Esophagus (tissue), 2 donors: ENCODE measurements at regions not wholly inside any gene's neighbourhood (a gene's known extent, or its start where the extent isn't known, plus 50 kb on each side); places are given as distances from the start of the nearest gene placed in this dataset.

Experiments
- H3K27ac ChIP-seq, 2 donors: one replicate each; pipeline ENCODE4 v1.5.1; 2013; ENCODE audit warnings: low read depth in 2 of 2, mild to moderate bottlenecking in 2 of 2, inconsistent platforms in 1 of 2, low read length in 1 of 2, moderate library complexity in 1 of 2
- H3K27me3 ChIP-seq, 2 donors: one replicate each; pipeline ENCODE4 v1.6.1; 2013; ENCODE audit warnings: low read length in 2 of 2, control low read depth in 1 of 2, mild to moderate bottlenecking in 1 of 2; ENCODE audit not compliant: insufficient read depth in 2 of 2, control insufficient read depth in 1 of 2
- H3K36me3 ChIP-seq, 2 donors: one replicate each; pipeline ENCODE4 v1.6.1; 2013; ENCODE audit warnings: low read length in 1 of 2; ENCODE audit not compliant: control insufficient read depth in 2 of 2, insufficient read depth in 2 of 2
- H3K4me1 ChIP-seq, 2 donors: one replicate each; pipeline ENCODE4 v1.6.1; 2013; ENCODE audit warnings: low read length in 1 of 2; ENCODE audit not compliant: control insufficient read depth in 2 of 2, insufficient read depth in 2 of 2
- H3K4me3 ChIP-seq, 2 donors: one replicate each; pipeline ENCODE4 v1.5.1; 2013; ENCODE audit warnings: low read length in 2 of 2, mild to moderate bottlenecking in 2 of 2, low read depth in 1 of 2, moderate library complexity in 1 of 2
- H3K9me3 ChIP-seq, 2 donors: one replicate each; pipeline ENCODE4 v1.6.1; 2013; ENCODE audit warnings: mild to moderate bottlenecking in 2 of 2, low read depth in 1 of 2, low read length in 1 of 2, moderate library complexity in 1 of 2; ENCODE audit not compliant: control insufficient read depth in 2 of 2, insufficient read depth in 1 of 2
- WGBS, 2 donors: extraction: QIAGEN DNeasy Blood & Tissue Kit; methylation state at CpG; one replicate each; pipeline ENCODE4 v1.1.7; 2013; 5-methylcytosine and 5-hydroxymethylcytosine counted together
- donor health status: healthy with polysubstance abuse.
- donor health status: Bipolar disorder and iron deficiency.

- H3K27ac ChIP-seq = no peak overlapping the region
- H3K9me3 ChIP-seq = no peaks in the 10 kb centered on the region
- no peak overlapping the region for H3K4me3 ChIP-seq
- no peaks in the 10 kb centered on the region for H3K4me1 ChIP-seq
- no peaks in the 10 kb centered on the region for H3K36me3 ChIP-seq
- H3K27me3 ChIP-seq = no peaks in the 10 kb centered on the region
- 70 to 74% methylated on average over 9 of the region's 9 CpGs for WGBS, 2 donors
These were observed 490.2 kb downstream of the EBF1 start for GRCh38 chr5:158609333-158610050.

GRCh38 chr5:158607088-158607487, 492.6 kb downstream of the EBF1 start:
- Histone ChIP-seq H3K36me3 (no peaks in the 10 kb centered on the region), H3K9me3 (no peaks in the 10 kb centered on the region), H3K27me3 (no peaks in the 10 kb centered on the region), H3K4me1 (no peaks in the 10 kb centered on the region), H3K27ac (no peak overlapping the region), H3K4me3 (no peak overlapping the region)
- 82 to 83% methylated on average over 2 of the region's 2 CpGs for WGBS, 2 donors

- WGBS, 2 donors = 72 to 79% methylated on average over 3 of the region's 3 CpGs
- no peaks in the 10 kb centered on the region for H3K4me1 ChIP-seq
- no peaks in the 10 kb centered on the region for H3K9me3 ChIP-seq
- no peaks in the 10 kb centered on the region for H3K27me3 ChIP-seq
- H3K36me3 ChIP-seq = no peaks in the 10 kb centered on the region
- no peak overlapping the region for H3K4me3 ChIP-seq
- no peak overlapping the region for H3K27ac ChIP-seq
These were observed 493.5 kb downstream of the EBF1 start for GRCh38 chr5:158606233-158606632.

DNA sequence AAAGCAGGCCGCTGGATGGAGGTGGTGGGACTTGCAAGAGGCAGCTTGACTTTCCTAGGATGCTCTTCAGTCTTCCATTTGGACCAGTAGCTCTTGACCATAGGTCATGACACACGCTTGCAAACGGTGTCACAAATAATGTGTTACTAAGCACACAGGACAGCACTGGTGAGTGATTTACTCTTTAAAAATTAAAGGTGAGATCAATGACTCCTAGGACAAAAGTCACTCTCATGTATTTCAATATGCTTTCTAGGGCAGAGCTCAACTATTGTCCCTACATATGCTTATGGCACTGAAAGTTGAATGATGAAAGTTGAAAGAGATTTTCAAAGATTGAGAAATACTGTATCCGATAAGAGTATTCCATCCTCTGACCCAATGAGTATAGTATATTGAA, 496.7 kb downstream of the EBF1 start:
- Histone ChIP-seq H3K9me3 (no peaks in the 10 kb centered on the region), H3K4me3 (no peak overlapping the region), H3K36me3 (no peaks in the 10 kb centered on the region), H3K4me1 (no peaks in the 10 kb centered on the region), H3K27ac (no peak overlapping the region), H3K27me3 (no peaks in the 10 kb centered on the region)
- WGBS, 2 donors = 87 to 89% methylated on average over 4 of the region's 4 CpGs

- Histone ChIP-seq H3K4me1 (no peaks in the 10 kb centered on the region), H3K36me3 (no peaks in the 10 kb centered on the region), H3K4me3 (no peak overlapping the region), H3K27ac (no peak overlapping the region), H3K9me3 (no peaks in the 10 kb centered on the region), H3K27me3 (no peaks in the 10 kb centered on the region)
- WGBS, 2 donors = 83 to 86% methylated on average over 3 of the region's 3 CpGs
These were observed 498.6 kb downstream of the EBF1 start for GRCh38 chr5:158601118-158601517.

DNA sequence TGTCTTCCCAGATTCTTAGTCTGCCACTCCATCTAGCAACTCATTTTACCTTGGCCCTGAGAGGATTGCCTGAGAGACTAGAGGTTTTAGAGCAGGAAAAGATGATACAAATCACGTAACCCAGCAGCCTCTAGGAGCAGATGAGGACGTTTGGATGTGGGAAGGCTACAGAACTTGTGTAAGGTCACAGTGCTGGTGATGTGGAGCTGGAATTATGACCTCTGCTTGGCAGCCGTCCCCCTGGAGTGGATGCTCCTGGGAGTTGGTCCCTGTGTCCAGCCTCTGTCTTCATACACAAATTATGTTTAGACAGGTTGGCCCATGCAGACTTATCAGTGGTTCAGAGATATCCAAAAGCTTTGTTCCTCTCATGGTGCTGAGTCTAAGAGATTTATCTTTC, 499.0 kb downstream of the EBF1 start:
- Histone ChIP-seq H3K27me3 (no peaks in the 10 kb centered on the region), H3K9me3 (no peaks in the 10 kb centered on the region), H3K4me1 (no peaks in the 10 kb centered on the region), H3K4me3 (no peak overlapping the region), H3K27ac (no peak overlapping the region), H3K36me3 (no peaks in the 10 kb centered on the region)
- WGBS, 2 donors = 55 to 73% methylated on average over 3 of the region's 3 CpGs

DNA sequence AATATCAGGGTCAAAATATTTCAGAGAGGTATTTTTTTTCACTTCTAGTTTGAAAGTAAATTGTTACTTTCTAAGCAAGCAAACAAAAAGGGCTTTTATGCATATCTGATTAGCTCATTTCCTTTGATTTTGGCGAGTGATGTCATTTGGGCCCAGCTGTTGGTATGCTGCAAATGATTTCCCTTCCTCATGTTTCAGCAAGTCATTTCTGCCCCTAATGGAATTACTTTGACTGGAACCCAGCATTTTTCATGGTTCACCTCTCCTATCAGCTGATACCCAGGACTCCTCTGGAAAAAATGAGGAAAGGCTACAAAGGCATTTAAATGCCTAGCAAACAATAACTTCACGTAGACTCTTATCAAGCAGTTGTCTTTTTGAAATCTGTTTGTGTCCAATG, 500.6 kb downstream of the EBF1 start:
- H3K4me3 ChIP-seq = no peak overlapping the region
- no peaks in the 10 kb centered on the region for H3K9me3 ChIP-seq
- WGBS, 2 donors = 54 to 56% methylated on average over 2 of the region's 2 CpGs
- H3K27me3 ChIP-seq = no peaks in the 10 kb centered on the region
- no peaks in the 10 kb centered on the region for H3K4me1 ChIP-seq
- H3K27ac ChIP-seq = no peak overlapping the region
- no peaks in the 10 kb centered on the region for H3K36me3 ChIP-seq

GRCh38 chr5:158594595-158595242, 505.0 kb downstream of the EBF1 start:
- Histone ChIP-seq H3K27ac (no peak overlapping the region), H3K4me1 (no peaks in the 10 kb centered on the region), H3K9me3 (no peaks in the 10 kb centered on the region), H3K27me3 (no peaks in the 10 kb centered on the region), H3K4me3 (no peak overlapping the region), H3K36me3 (no peaks in the 10 kb centered on the region)
- WGBS, 2 donors = 74 to 76% methylated on average over 5 of the region's 5 CpGs

DNA sequence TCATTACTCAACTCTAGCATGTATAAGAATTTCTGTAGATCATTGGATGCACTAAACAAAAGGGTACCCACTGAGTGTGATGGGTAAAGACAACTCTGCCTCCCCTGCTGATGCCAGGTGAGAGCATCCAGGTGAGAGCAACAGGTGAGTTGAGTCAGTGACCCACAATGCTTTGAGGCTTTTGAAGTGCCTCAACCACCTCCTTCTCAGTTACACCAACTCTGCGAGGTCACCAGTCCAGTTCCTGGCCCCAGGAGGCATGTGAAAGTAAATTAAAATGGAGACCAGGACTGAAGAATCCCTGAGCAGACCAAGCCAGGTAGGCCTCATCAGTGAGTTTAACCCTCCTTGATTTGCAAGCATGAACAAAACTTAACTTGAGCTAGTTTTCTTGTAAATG, 505.8 kb downstream of the EBF1 start:
- WGBS, 2 donors = 80 to 100% methylated on average over 1 of the region's 1 CpG
- Histone ChIP-seq H3K27me3 (no peaks in the 10 kb centered on the region), H3K4me3 (no peak overlapping the region), H3K4me1 (no peaks in the 10 kb centered on the region), H3K36me3 (no peaks in the 10 kb centered on the region), H3K9me3 (no peaks in the 10 kb centered on the region), H3K27ac (no peak overlapping the region)

GRCh38 chr5:158591301-158591863, 508.3 kb downstream of the EBF1 start:
- Histone ChIP-seq H3K9me3 (no peaks in the 10 kb centered on the region), H3K4me3 (no peak overlapping the region), H3K27ac (no peak overlapping the region), H3K4me1 (no peaks in the 10 kb centered on the region), H3K36me3 (no peaks in the 10 kb centered on the region), H3K27me3 (no peaks in the 10 kb centered on the region)
- WGBS, 2 donors = 29 to 35% methylated on average over 7 of the region's 7 CpGs
